Endothelial cell of umbilical vein (primary cell): ENCODE measurements at regions not wholly inside any gene's neighbourhood (a gene's known extent, or its start where the extent isn't known, plus 50 kb on each side); places are given as distances from the start of the nearest gene placed in this dataset.

Experiments used
- BruUV-seq: library from RNA; stranded (reverse); fragments of 400-500 nt; replicated peaks from 2 replicates; lab custom pipeline; 2021; lab: Mats Ljungman, UMichigan
- CTCF ChIA-PET: fragments of 300-600, 350-600 bp; sonication (Branson Sonifier 250); formaldehyde crosslinking; loops from one replicate; lab custom pipeline; 2021; ENCODE audit warnings: antibody characterized with exemption, inconsistent platforms; lab: Charles Lee
- POLR2A ChIA-PET: fragments of 300-600, 350-600 bp; sonication (Branson Sonifier 250); formaldehyde crosslinking; loops from one replicate; lab custom pipeline; 2021; ENCODE audit warnings: antibody characterized with exemption, inconsistent platforms; lab: Charles Lee
- DNase-seq: peaks from one replicate; pipeline ENCODE4 v3.0.0-alpha.2; 2011; ENCODE audit warnings: low read depth, low spot score
- FAIRE-seq: peaks from 2 replicates; lab custom pipeline; 2011; peaks lifted over from hg19 to GRCh38; lab: Jason Lieb, UNC
- H2AFZ ChIP-seq: 2 replicates; pipeline ENCODE4 v1.6.0; 2012; ENCODE audit warnings: low read depth, low read length, control low read depth, inconsistent platforms
- H3K27ac ChIP-seq: 2 replicates; pipeline ENCODE4 v1.5.1; 2011; ENCODE audit warnings: low read depth, mild to moderate bottlenecking, control low read depth, low read length, moderate library complexity; ENCODE audit not compliant: insufficient read depth
- H3K27me3 ChIP-seq, 2 experiments: 2 replicates each; pipeline versions ENCODE4 v1.6.0 to v1.6.1; 2011; ENCODE audit warnings: low read length in 2 of 2, mixed read lengths in 1 of 2; ENCODE audit not compliant: control insufficient read depth in 2 of 2, insufficient read depth in 2 of 2
- H3K36me3 ChIP-seq, 2 experiments: 2 replicates in 1 of 2; 3 replicates in 1 of 2; pipeline ENCODE4 v1.5.1; 2011; ENCODE audit warnings: low read length in 2 of 2, mild to moderate bottlenecking in 1 of 2, moderate library complexity in 1 of 2; ENCODE audit not compliant: control insufficient read depth in 2 of 2, insufficient read depth in 2 of 2; ENCODE audit errors: extremely low read depth in 1 of 2
- H3K4me1 ChIP-seq: 3 replicates; pipeline ENCODE4 v1.5.1; 2011; ENCODE audit warnings: mild to moderate bottlenecking, low read length; ENCODE audit not compliant: control insufficient read depth, insufficient read depth; ENCODE audit errors: extremely low read depth
- H3K4me2 ChIP-seq: 2 replicates; pipeline ENCODE4 v1.6.1; 2011; ENCODE audit warnings: low read length, control low read depth, mixed read lengths; ENCODE audit not compliant: insufficient read depth
- H3K4me3 ChIP-seq, 3 experiments: fragments of 200-600 bp in 1 of 3; sonication (generic), shearing (Covaris generic) in 1 of 3; replicated peaks in 1 of 3; 2 replicates each; pipeline ENCODE4 v1.5.1; 2011 to 2016; ENCODE audit warnings: control low read depth in 3 of 3, low read length in 3 of 3, mild to moderate bottlenecking in 2 of 3, inconsistent platforms in 1 of 3, low read depth in 1 of 3, moderate library complexity in 1 of 3; ENCODE audit not compliant: insufficient read depth in 1 of 3
- H3K79me2 ChIP-seq: 2 replicates; pipeline ENCODE4 v1.6.0; 2012; ENCODE audit warnings: low read length, inconsistent platforms; ENCODE audit not compliant: control insufficient read depth, insufficient read depth
- H3K9ac ChIP-seq: replicated peaks from 2 replicates; pipeline ENCODE3; 2011; ENCODE audit warnings: low read length, control low read depth; ENCODE audit not compliant: insufficient read depth; ENCODE audit errors: extremely low read depth
- H3K9me1 ChIP-seq: replicated peaks from 3 replicates; pipeline ENCODE4 v1.6.0; 2011; ENCODE audit warnings: mild to moderate bottlenecking, low read length; ENCODE audit not compliant: control insufficient read depth, insufficient read depth; ENCODE audit errors: extremely low read depth
- H3K9me3 ChIP-seq: replicated peaks from 2 replicates; pipeline ENCODE4 v1.5.1; 2012; ENCODE audit warnings: low read length, inconsistent platforms; ENCODE audit not compliant: control insufficient read depth, insufficient read depth
- H4K20me1 ChIP-seq: replicated peaks from 2 replicates; pipeline ENCODE3; 2011; ENCODE audit warnings: mild to moderate bottlenecking, low read length; ENCODE audit not compliant: control insufficient read depth, insufficient read depth; ENCODE audit errors: extremely low read depth
- CTCF ChIP-seq, 2 donors: IDR thresholded peaks; 1 replicate in 1 of 2; 2 replicates in 1 of 2; pipeline ENCODE4 v1.5.1; 2011; ENCODE audit warnings: low read length in 2 of 2, mild to moderate bottlenecking in 2 of 2, moderate library complexity in 2 of 2, control low read depth in 1 of 2, inconsistent platforms in 1 of 2, low read depth in 1 of 2; ENCODE audit not compliant: insufficient read depth in 1 of 2; ENCODE audit errors: extremely low read depth in 1 of 2
- EZH2 ChIP-seq: IDR thresholded peaks from 2 replicates; pipeline ENCODE4 v1.6.1; 2012; ENCODE audit warnings: borderline replicate concordance, low read depth, mild to moderate bottlenecking, moderate library complexity, low read length, inconsistent platforms; ENCODE audit not compliant: severe bottlenecking
- FOS ChIP-seq: IDR thresholded peaks from 2 replicates; pipeline ENCODE4 v1.6.1; 2011; ENCODE audit warnings: mild to moderate bottlenecking, low read length, moderate library complexity, borderline replicate concordance; ENCODE audit not compliant: insufficient read depth
- GATA2 ChIP-seq: IDR thresholded peaks from 2 replicates; pipeline ENCODE4 v1.7.0; 2011; ENCODE audit warnings: low read depth, mild to moderate bottlenecking, moderate library complexity, mixed read lengths, low read length; ENCODE audit not compliant: insufficient read length, insufficient read depth
- JUN ChIP-seq: IDR thresholded peaks from 2 replicates; pipeline ENCODE4 v1.6.1; 2011; ENCODE audit warnings: borderline replicate concordance, low read depth; ENCODE audit not compliant: insufficient read length, insufficient read depth
- MAX ChIP-seq: IDR thresholded peaks from 2 replicates; pipeline ENCODE4 v1.6.1; 2011; ENCODE audit not compliant: insufficient read depth, insufficient read length
- MYC ChIP-seq: IDR thresholded peaks from one replicate; pipeline ENCODE4 v1.6.1; 2011; ENCODE audit warnings: mild to moderate bottlenecking, low read depth, low read length
- POLR2A ChIP-seq: IDR thresholded peaks from 2 replicates; pipeline ENCODE4 v1.6.1; 2012; ENCODE audit warnings: low read depth, mild to moderate bottlenecking, control low read depth, low read length
- POLR2AphosphoS5 ChIP-seq: IDR thresholded peaks from 2 replicates; pipeline ENCODE4 v1.6.1; 2012; ENCODE audit warnings: low read depth, mild to moderate bottlenecking, control low read depth, low read length, moderate library complexity; ENCODE audit not compliant: insufficient read depth
- dilution Hi-C: fragments of 300-500 bp; cut with MboI; formaldehyde crosslinking; loops from one replicate; pipeline ENCODE4 v1.15.0; 2019; ENCODE audit warnings: low sequenced_read_pairs; ENCODE audit not compliant: extremely low pct_ligation_motif_present
- intact Hi-C: fragments of 100-400 bp; cut with micrococcal nuclease; formaldehyde crosslinking; loops from one replicate; pipeline ENCODE4 v1.10.0; 2022

- Histone ChIP-seq H3K27ac (no peak overlapping the region), H3K36me3 (no peaks in the 10 kb centered on the region), H3K9me1 (no peaks in the 10 kb centered on the region), H3K27me3 (no peaks in the 10 kb centered on the region), H3K79me2 (no peaks in the 10 kb centered on the region), H3K4me2 (no peak overlapping the region), H3K4me1 (no peaks in the 10 kb centered on the region), H3K9me3 (peaks cover 4% of the 10 kb centered on the region), H4K20me1 (no peaks in the 10 kb centered on the region), H3K9ac (no peak overlapping the region), H3K4me3 (no peak overlapping the region), H2AFZ (no peak overlapping the region)
- intact Hi-C loops (no loop called here), dilution Hi-C loops (no loop called here)
- no TSS peak for BruUV-seq
- no peak for FAIRE-seq
- POLR2A ChIA-PET: no interaction called here
- no peak for DNase-seq
- CTCF ChIA-PET: no interaction called here
- TF ChIP-seq CTCF (IDR thresholded peaks at IDR 0.05; ENCODE audit: extremely low read depth in 1 of 2, insufficient read depth in 1 of 2, low read depth in 1 of 2, low read length in 2 of 2): no peak
- no peak for TF ChIP-seq POLR2A
- TF ChIP-seq GATA2: no peak
- no peak for TF ChIP-seq EZH2
- no peak for TF ChIP-seq FOS
- TF ChIP-seq JUN: no peak
- TF ChIP-seq MYC: no peak
- TF ChIP-seq POLR2AphosphoS5: no peak
- TF ChIP-seq MAX: no peak
Observed at GRCh38 chr18:78548261-78549058, 431.2 kb upstream of the SALL3 start.
